ENCODE measurements at regions not wholly inside any gene's neighbourhood (a gene's known extent, or its start where the extent isn't known, plus 50 kb on each side); places are given as distances from the start of the nearest gene placed in this dataset.
A peak's percentile ranks its signal among the peaks of the same experiment; 100 is the strongest.
"Not testable (repeated sequence)": the region's sequence is repeated elsewhere in the genome, so short reads cannot be mapped to it uniquely, and the experiment has no call there.

GRCh38 chr22:23394525-23395326, 185.4 kb downstream of the IGLL1 start:
- DNase-seq, result no peak

- DNase-seq, result no peak
Observed at GRCh38 chr22:23393721-23394320, 186.3 kb downstream of the IGLL1 start.

- not testable (repeated sequence) for DNase-seq
Observed at GRCh38 chr22:23393199-23393598, 186.9 kb downstream of the IGLL1 start.

GRCh38 chr22:23392420-23393121, 187.5 kb downstream of the IGLL1 start:
- DNase-seq, result no peak

GRCh38 chr22:23391022-23391421, 189.1 kb downstream of the IGLL1 start:
- DNase-seq, result no peak

GRCh38 chr22:23389271-23390071, 190.6 kb downstream of the IGLL1 start:
- no peak for DNase-seq

- no peak for DNase-seq
Observed at GRCh38 chr22:23388517-23388890, 191.6 kb downstream of the IGLL1 start.

GRCh38 chr22:23387827-23388516, 192.1 kb downstream of the IGLL1 start:
- no peak for DNase-seq

GRCh38 chr22:23386822-23387580, 193.1 kb downstream of the IGLL1 start:
- no peak for DNase-seq

- peak; percentile 60 for DNase-seq
Observed at GRCh38 chr22:23385678-23386631, 194.1 kb downstream of the IGLL1 start.

GRCh38 chr22:23384923-23385677, 195.0 kb downstream of the IGLL1 start:
- DNase-seq, result no peak

- DNase-seq, result no peak
Observed at GRCh38 chr22:23384431-23384830, 195.7 kb downstream of the IGLL1 start.

GRCh38 chr22:23383491-23384361, 196.4 kb downstream of the IGLL1 start:
- DNase-seq, result no peak

GRCh38 chr22:23382428-23383218, 197.5 kb downstream of the IGLL1 start:
- DNase-seq, result no peak

- no peak for DNase-seq
Observed at GRCh38 chr22:23381661-23382427, 198.2 kb downstream of the IGLL1 start.

- DNase-seq, result no peak
Observed at GRCh38 chr22:23380911-23381310, 199.2 kb downstream of the IGLL1 start.

- DNase-seq, result no peak
Observed at GRCh38 chr22:23380230-23380573, 199.9 kb downstream of the IGLL1 start.

Data from central memory CD4-positive, alpha-beta T cell (primary cell).